ENCODE measurements at regions not wholly inside any gene's neighbourhood (a gene's known extent, or its start where the extent isn't known, plus 50 kb on each side); places are given as distances from the start of the nearest gene placed in this dataset.

DNA sequence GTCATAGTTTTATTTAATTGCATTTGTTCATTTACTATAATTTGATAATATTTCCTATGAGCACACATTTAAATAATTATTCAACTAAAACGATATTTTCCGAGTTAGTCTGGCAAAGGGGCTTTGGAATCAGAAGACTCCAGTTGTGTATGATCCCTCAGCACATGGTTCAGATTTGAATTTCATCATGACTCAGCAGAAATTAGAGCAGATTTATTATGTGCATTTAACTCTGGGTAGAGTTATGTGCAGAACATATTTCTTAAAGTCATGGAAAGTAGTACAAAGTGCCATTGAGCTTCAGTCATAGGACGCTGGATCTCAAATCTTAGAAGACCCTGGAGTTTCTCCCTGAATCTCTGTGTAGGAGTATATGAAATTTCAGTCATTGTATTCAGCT is 106.7 kb downstream of the ADCYAP1 start:
- Histone ChIP-seq H3K9ac (ENCODE audit: low read length) (no peak overlapping the region), H3K79me2 (ENCODE audit: low read length) (no peaks in the 10 kb centered on the region), H3K9me3 (ENCODE audit: insufficient read depth, low read length) (no peaks in the 10 kb centered on the region), H2AFZ (ENCODE audit: low read depth, low read length) (no peak overlapping the region), H3K36me3 (replicated peaks; ENCODE audit: low read depth, low read length) (no peaks in the 10 kb centered on the region), H4K20me1 (ENCODE audit: insufficient read depth, low read length) (no peaks in the 10 kb centered on the region), H3K27ac (ENCODE audit: low read length) (no peak overlapping the region), H3K4me2 (ENCODE audit: low read length) (no peak overlapping the region), H3K27me3 (ENCODE audit: low read depth, low read length) (no peaks in the 10 kb centered on the region), H3K4me3 (ENCODE audit: low read length) (no peak overlapping the region), H3K4me1 (ENCODE audit: low read length) (no peaks in the 10 kb centered on the region)
- TF ChIP-seq, protein P1, sequence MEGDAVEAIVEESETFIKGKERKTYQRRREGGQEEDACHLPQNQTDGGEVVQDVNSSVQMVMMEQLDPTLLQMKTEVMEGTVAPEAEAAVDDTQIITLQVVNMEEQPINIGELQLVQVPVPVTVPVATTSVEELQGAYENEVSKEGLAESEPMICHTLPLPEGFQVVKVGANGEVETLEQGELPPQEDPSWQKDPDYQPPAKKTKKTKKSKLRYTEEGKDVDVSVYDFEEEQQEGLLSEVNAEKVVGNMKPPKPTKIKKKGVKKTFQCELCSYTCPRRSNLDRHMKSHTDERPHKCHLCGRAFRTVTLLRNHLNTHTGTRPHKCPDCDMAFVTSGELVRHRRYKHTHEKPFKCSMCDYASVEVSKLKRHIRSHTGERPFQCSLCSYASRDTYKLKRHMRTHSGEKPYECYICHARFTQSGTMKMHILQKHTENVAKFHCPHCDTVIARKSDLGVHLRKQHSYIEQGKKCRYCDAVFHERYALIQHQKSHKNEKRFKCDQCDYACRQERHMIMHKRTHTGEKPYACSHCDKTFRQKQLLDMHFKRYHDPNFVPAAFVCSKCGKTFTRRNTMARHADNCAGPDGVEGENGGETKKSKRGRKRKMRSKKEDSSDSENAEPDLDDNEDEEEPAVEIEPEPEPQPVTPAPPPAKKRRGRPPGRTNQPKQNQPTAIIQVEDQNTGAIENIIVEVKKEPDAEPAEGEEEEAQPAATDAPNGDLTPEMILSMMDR (IDR thresholded peaks at IDR 0.05; ENCODE audit: low read depth, low read length) = no peak
- no peak for TF ChIP-seq EZH2phosphoT487 (IDR thresholded peaks at IDR 0.05; ENCODE audit: low read depth)

DNA sequence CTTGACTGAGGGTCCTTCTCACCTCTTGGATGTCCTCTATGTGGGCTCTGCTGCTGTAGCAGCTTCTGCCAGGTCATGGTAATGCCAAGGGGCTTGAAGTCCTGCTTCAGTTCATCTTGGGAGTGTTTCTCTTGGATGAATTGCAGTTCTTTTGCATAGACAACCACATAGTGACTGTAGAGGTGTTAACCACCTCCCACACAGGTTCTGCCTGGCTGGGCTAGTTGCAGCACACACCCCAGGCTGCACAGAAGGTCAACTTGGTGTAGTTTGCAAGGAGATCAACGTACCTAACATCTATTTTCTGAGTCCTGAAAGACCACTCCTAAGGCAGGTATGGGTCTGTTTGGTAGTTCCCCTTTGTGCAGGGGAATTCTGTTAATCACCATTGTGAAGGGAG is 108.1 kb downstream of the ADCYAP1 start:
- Histone ChIP-seq H3K4me3 (ENCODE audit: low read length) (no peak overlapping the region), H3K27me3 (ENCODE audit: low read depth, low read length) (peaks cover 4% of the 10 kb centered on the region), H4K20me1 (ENCODE audit: insufficient read depth, low read length) (no peaks in the 10 kb centered on the region), H3K27ac (ENCODE audit: low read length) (no peak overlapping the region), H3K79me2 (ENCODE audit: low read length) (no peaks in the 10 kb centered on the region), H2AFZ (ENCODE audit: low read depth, low read length) (no peak overlapping the region), H3K4me1 (ENCODE audit: low read length) (no peaks in the 10 kb centered on the region), H3K9ac (ENCODE audit: low read length) (no peak overlapping the region), H3K36me3 (replicated peaks; ENCODE audit: low read depth, low read length) (no peaks in the 10 kb centered on the region), H3K4me2 (ENCODE audit: low read length) (no peak overlapping the region), H3K9me3 (ENCODE audit: insufficient read depth, low read length) (no peaks in the 10 kb centered on the region)
- TF ChIP-seq, protein P1 (IDR thresholded peaks at IDR 0.05; ENCODE audit: low read depth, low read length) = no peak
- no peak for TF ChIP-seq EZH2phosphoT487 (IDR thresholded peaks at IDR 0.05; ENCODE audit: low read depth)

DNA sequence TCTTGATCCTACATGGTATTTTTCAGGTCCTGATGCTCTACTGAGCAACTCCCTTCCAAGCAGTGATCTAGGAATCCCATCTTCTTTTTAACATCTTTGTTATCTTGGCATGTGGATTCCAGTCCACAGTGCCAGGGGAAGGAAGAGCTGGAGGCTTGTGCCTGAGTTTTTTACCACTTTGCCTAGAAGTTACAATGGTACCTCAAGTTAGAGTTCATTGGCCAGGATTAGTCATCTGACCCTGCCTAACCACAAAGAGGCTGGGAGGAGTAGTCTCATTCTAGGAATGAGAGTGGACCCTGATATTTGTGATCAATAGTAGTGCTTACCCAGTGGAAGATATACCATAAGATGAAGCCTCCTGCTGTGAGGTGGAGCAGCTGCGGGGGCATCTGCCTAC is 109.3 kb downstream of the ADCYAP1 start:
- Histone ChIP-seq H3K4me3 (ENCODE audit: low read length) (no peak overlapping the region), H4K20me1 (ENCODE audit: insufficient read depth, low read length) (no peaks in the 10 kb centered on the region), H3K36me3 (replicated peaks; ENCODE audit: low read depth, low read length) (no peaks in the 10 kb centered on the region), H3K27ac (ENCODE audit: low read length) (no peak overlapping the region), H3K9me3 (ENCODE audit: insufficient read depth, low read length) (no peaks in the 10 kb centered on the region), H3K4me1 (ENCODE audit: low read length) (no peaks in the 10 kb centered on the region), H3K9ac (ENCODE audit: low read length) (no peak overlapping the region), H3K4me2 (ENCODE audit: low read length) (no peak overlapping the region), H3K27me3 (ENCODE audit: low read depth, low read length) (peaks cover 13% of the 10 kb centered on the region), H3K79me2 (ENCODE audit: low read length) (no peaks in the 10 kb centered on the region), H2AFZ (ENCODE audit: low read depth, low read length) (no peak overlapping the region)
- TF ChIP-seq, protein P1 (IDR thresholded peaks at IDR 0.05; ENCODE audit: low read depth, low read length) = no peak
- no peak for TF ChIP-seq EZH2phosphoT487 (IDR thresholded peaks at IDR 0.05; ENCODE audit: low read depth)

DNA sequence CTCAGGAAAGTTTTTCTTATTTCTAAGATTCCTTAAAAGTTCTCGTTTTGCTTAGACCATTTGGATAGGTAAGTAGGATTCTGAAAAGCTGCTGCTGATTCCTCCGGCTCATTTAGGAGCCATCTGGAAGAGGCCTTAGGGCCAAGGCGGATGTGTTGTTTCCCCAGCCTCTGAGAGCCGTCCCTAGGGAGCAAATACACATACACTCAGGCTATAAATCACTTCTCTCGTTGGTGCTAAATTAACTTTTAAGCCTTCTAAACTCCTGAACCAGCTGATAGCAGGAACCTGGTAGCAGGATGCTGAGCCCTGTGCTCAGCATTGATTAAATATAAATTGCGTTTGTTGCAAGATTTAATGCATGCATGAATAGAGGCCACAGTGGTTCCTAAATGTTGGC is 109.8 kb downstream of the ADCYAP1 start:
- no peaks in the 10 kb centered on the region for H3K79me2 ChIP-seq (ENCODE audit: low read length)
- no peak overlapping the region for H3K4me2 ChIP-seq (ENCODE audit: low read length)
- H3K4me3 ChIP-seq (ENCODE audit: low read length) = no peak overlapping the region
- H3K9me3 ChIP-seq (ENCODE audit: insufficient read depth, low read length) = no peaks in the 10 kb centered on the region
- H4K20me1 ChIP-seq (ENCODE audit: insufficient read depth, low read length) = no peaks in the 10 kb centered on the region
- TF ChIP-seq, protein P1 (IDR thresholded peaks at IDR 0.05; ENCODE audit: low read depth, low read length) = no peak
- TF ChIP-seq EZH2phosphoT487 (IDR thresholded peaks at IDR 0.05; ENCODE audit: low read depth) = no peak
- H3K27ac ChIP-seq (ENCODE audit: low read length) = no peak overlapping the region
- H3K36me3 ChIP-seq (replicated peaks; ENCODE audit: low read depth, low read length) = no peaks in the 10 kb centered on the region
- peaks cover 14% of the 10 kb centered on the region for H3K27me3 ChIP-seq (ENCODE audit: low read depth, low read length)
- H3K9ac ChIP-seq (ENCODE audit: low read length) = no peak overlapping the region
- H2AFZ ChIP-seq (ENCODE audit: low read depth, low read length) = no peak overlapping the region
- no peaks in the 10 kb centered on the region for H3K4me1 ChIP-seq (ENCODE audit: low read length)

Data from OCI-LY3 (cell line).